ENCODE measurements at regions not wholly inside any gene's neighbourhood (a gene's known extent, or its start where the extent isn't known, plus 50 kb on each side); places are given as distances from the start of the nearest gene placed in this dataset.

GRCh38 chr16:7182510-7183109, 150.0 kb upstream of the RBFOX1 start:
- H3K9me3 ChIP-seq: no peaks in the 10 kb centered on the region
- no peak overlapping the region for H3K27ac ChIP-seq
- no peaks in the 10 kb centered on the region for H3K4me1 ChIP-seq
- H3K27me3 ChIP-seq: no peaks in the 10 kb centered on the region
- ATAC-seq: no peak
- no peak for DNase-seq
- intact Hi-C loops (cut with DNase I): no loop called here
- no peak overlapping the region for H3K4me3 ChIP-seq
- H3K36me3 ChIP-seq (replicated peaks in 1 of 2; ENCODE audit: insufficient read depth in 1 of 2, low read depth in 2 of 2): no peaks in the 10 kb centered on the region
- TF ChIP-seq POLR2A (IDR thresholded peaks at IDR 0.05) (no peak), CTCF (IDR thresholded peaks at IDR 0.05) (no peak)
- 32 to 54% methylated on average over 3 of the region's 3 CpGs for WGBS, 2 donors

DNA sequence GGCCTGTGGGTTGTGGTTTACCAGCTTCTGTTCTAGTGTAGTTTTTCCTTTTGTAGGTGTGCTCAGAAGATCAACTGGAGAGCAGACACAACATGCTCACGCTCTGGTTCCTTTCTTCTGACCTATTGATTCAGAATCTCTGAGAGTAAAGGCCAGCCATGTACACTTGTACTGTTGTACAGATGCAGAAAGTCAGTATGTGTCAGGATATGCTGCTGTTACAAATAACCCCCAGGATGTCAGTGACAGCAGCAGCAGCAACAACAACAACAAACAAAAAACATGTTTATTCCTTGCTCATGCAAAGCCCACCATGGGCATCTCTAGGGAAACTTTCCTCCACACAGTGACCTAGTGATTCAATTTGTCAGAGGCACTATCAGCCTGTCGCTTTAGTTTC, 154.8 kb upstream of the RBFOX1 start:
- 61 to 73% methylated on average over 2 of the region's 2 CpGs for WGBS, 2 donors
- DNase-seq (no peak), ATAC-seq (no peak)
- Histone ChIP-seq H3K4me1 (no peaks in the 10 kb centered on the region), H3K36me3 (replicated peaks in 1 of 2; ENCODE audit: insufficient read depth in 1 of 2, low read depth in 2 of 2) (no peaks in the 10 kb centered on the region), H3K27me3 (no peaks in the 10 kb centered on the region), H3K27ac (no peak overlapping the region), H3K4me3 (no peak overlapping the region), H3K9me3 (no peaks in the 10 kb centered on the region)
- intact Hi-C loops (cut with DNase I): no loop called here
- TF ChIP-seq POLR2A (IDR thresholded peaks at IDR 0.05): no peak
- TF ChIP-seq CTCF (IDR thresholded peaks at IDR 0.05): no peak

- WGBS, 2 donors: 78 to 87% methylated on average over 3 of the region's 3 CpGs
- no peak overlapping the region for H3K27ac ChIP-seq
Measured at GRCh38 chr16:7171151-7171550, 161.5 kb upstream of the RBFOX1 start.

DNA sequence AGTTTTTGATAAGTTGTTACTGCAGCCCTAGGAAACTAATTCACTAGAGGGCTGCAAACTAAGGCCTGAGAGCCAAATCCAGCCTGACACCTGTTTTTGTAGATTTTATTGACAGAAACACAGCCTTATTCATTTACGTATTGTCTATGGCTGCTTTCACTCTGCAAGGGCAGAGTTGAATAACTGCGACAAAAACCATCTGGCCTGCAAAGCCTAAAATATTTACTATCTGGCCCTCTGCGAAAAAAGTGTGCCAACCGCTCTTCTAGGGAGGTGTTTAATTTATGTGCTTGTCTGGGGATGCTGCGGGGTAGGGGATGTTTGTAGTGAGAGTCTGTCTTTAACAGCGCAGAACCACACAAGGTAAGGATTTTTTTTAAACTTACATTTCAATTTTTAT, 165.0 kb upstream of the RBFOX1 start:
- no peaks in the 10 kb centered on the region for H3K4me1 ChIP-seq
- no peak overlapping the region for H3K27ac ChIP-seq
- DNase-seq (no peak), ATAC-seq (no peak)
- no peak for TF ChIP-seq CTCF (IDR thresholded peaks at IDR 0.05)
- H3K36me3 ChIP-seq (replicated peaks in 1 of 2; ENCODE audit: insufficient read depth in 1 of 2, low read depth in 2 of 2): no peaks in the 10 kb centered on the region
- 44 to 63% methylated on average over 6 of the region's 6 CpGs for WGBS, 2 donors
- intact Hi-C loops (cut with DNase I): no loop called here
- no peaks in the 10 kb centered on the region for H3K9me3 ChIP-seq
- H3K27me3 ChIP-seq: peaks cover 0 to 5% of the 10 kb centered on the region in 2 donors
- H3K4me3 ChIP-seq: no peak overlapping the region

More at GRCh38 chr16:7171151-7171550, 161.5 kb upstream of the RBFOX1 start:
- Histone ChIP-seq H3K9me3 (no peaks in the 10 kb centered on the region), H3K36me3 (replicated peaks in 1 of 2; ENCODE audit: insufficient read depth in 1 of 2, low read depth in 2 of 2) (no peaks in the 10 kb centered on the region), H3K4me3 (no peak overlapping the region), H3K27me3 (no peaks in the 10 kb centered on the region), H3K4me1 (no peaks in the 10 kb centered on the region)
- no peak for TF ChIP-seq CTCF (IDR thresholded peaks at IDR 0.05)
- no peak for ATAC-seq
- DNase-seq: no peak
- intact Hi-C loops (cut with DNase I): no loop called here

DNA sequence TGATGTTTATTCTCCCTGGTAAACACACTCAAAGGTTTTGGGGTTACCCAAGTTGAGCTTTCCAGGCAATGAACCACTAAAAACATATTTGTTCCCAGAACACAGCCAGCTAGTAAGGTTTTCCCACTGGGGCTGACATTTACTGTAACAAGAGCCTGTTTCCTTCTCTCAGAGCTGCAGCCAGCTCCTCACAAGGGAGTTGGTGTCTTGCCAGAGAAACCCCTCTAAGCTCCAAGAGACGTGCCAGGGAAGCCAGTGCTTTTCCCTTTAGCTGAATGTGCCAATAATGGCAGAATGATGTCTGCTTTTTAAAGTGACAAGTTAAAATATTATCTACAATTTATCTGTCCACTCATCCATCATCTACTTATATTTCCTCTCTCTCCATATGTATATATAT, 170.8 kb upstream of the RBFOX1 start:
- H3K4me3 ChIP-seq: no peak overlapping the region
- no peaks in the 10 kb centered on the region for H3K36me3 ChIP-seq (replicated peaks in 1 of 2; ENCODE audit: insufficient read depth in 1 of 2, low read depth in 2 of 2)
- intact Hi-C loops (cut with DNase I): no loop called here
- no peak for ATAC-seq
- 20 to 22% methylated on average over 1 of the region's 1 CpG for WGBS, 2 donors
- no peak for TF ChIP-seq POLR2A (IDR thresholded peaks at IDR 0.05)
- TF ChIP-seq CTCF (IDR thresholded peaks at IDR 0.05): no peak
- H3K4me1 ChIP-seq: no peaks in the 10 kb centered on the region
- H3K27me3 ChIP-seq: peaks cover 0 to 5% of the 10 kb centered on the region in 2 donors
- no peaks in the 10 kb centered on the region for H3K9me3 ChIP-seq
- no peak for DNase-seq
- no peak overlapping the region for H3K27ac ChIP-seq
